IPS-20b (cell line): ENCODE measurements at regions not wholly inside any gene's neighbourhood (a gene's known extent, or its start where the extent isn't known, plus 50 kb on each side); places are given as distances from the start of the nearest gene placed in this dataset.

ENCODE experiments used
- H3K27ac ChIP-seq: one replicate; pipeline ENCODE4 v1.5.1; 2013; ENCODE audit warnings: low read length
- H3K27me3 ChIP-seq: 2 replicates; pipeline ENCODE4 v1.6.1; 2013; ENCODE audit warnings: mild to moderate bottlenecking, low read length, inconsistent platforms; ENCODE audit not compliant: insufficient read depth
- H3K36me3 ChIP-seq: 2 replicates; pipeline ENCODE4 v1.6.1; 2013; ENCODE audit warnings: low read depth, mild to moderate bottlenecking, inconsistent platforms, low read length, moderate library complexity; ENCODE audit not compliant: insufficient read depth
- H3K4me1 ChIP-seq: 2 replicates; pipeline ENCODE4 v1.6.1; 2013; ENCODE audit warnings: mild to moderate bottlenecking, control low read depth, inconsistent platforms, low read length, moderate library complexity; ENCODE audit not compliant: insufficient read depth
- H3K4me3 ChIP-seq: 2 replicates; pipeline ENCODE4 v1.5.1; 2013; ENCODE audit warnings: mild to moderate bottlenecking, low read length, inconsistent platforms
- H3K9ac ChIP-seq: 2 replicates; pipeline ENCODE4 v1.6.1; 2013; ENCODE audit warnings: low read depth, mild to moderate bottlenecking, inconsistent platforms, low read length, moderate library complexity
- H3K9me3 ChIP-seq: 2 replicates; pipeline ENCODE4 v1.6.1; 2013; ENCODE audit warnings: mild to moderate bottlenecking, low read depth, low read length, inconsistent platforms; ENCODE audit not compliant: insufficient read depth

DNA sequence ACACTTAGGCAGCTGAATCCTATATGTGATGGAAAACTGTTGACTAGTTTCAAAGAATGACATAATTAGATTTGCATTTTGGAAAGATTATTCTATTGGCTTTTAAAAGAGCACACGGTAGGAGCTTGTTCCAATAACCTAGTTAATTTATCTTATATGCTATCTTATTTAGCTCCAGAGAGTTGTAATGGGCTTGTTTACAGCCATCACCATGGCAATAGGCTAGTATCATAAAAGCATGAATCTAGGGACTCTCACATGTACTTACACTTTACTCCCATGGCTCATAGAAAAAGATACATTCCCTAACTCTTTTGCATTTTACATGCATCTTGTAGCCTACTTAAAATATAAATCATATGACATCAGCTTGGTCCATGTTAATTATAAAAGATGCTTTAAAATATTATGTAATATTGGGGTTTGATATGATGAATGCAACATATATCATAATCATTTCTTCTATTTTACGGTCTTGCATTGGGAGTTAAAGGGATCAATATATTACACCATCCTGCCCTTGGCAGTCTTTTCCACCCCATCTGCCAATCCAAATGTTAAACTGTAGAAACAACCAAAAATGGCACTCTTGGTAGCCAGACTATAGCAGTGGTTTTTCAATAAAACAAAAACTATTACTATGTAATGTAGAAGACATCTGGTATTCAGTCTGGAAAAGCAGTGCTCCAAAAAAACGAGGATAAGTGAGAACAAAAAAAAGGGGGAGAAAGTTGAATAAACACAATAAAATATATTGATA, 2254.0 kb downstream of the LRRC4C start:
- H3K9me3 ChIP-seq = no peaks in the 10 kb centered on the region
- no peaks in the 10 kb centered on the region for H3K36me3 ChIP-seq
- no peak overlapping the region for H3K27ac ChIP-seq
- no peaks in the 10 kb centered on the region for H3K4me1 ChIP-seq
- H3K4me3 ChIP-seq = no peak overlapping the region
- no peak overlapping the region for H3K9ac ChIP-seq
- no peaks in the 10 kb centered on the region for H3K27me3 ChIP-seq

DNA sequence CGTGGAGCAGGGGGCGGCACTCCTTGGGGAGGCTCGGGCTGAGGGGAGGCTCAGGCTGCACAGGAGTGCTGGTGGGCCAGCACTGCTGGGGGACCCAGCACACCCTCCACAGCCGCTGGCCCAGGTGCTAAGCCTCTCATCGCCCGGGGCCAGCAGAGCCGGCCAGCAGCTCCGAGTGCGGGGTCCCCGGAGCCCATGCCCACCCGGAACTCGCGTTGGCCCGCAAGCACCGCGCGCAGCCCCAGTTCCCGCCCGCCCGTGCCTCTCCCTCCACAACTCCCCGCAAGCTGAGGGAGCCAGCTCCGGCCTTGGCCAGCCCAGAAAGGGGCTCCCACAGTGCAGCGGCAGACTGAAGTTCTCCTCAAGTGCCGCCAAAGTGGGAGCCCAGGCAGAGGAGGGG, 2266.8 kb downstream of the LRRC4C start:
- H3K4me1 ChIP-seq = peaks cover 5% of the 10 kb centered on the region; the same call in 1 of the 2 replicates
- H3K4me3 ChIP-seq = no peak overlapping the region
- no peak overlapping the region for H3K9ac ChIP-seq
- H3K9me3 ChIP-seq = no peaks in the 10 kb centered on the region
- no peak overlapping the region for H3K27ac ChIP-seq
- no peaks in the 10 kb centered on the region for H3K27me3 ChIP-seq
- H3K36me3 ChIP-seq = no peaks in the 10 kb centered on the region

DNA sequence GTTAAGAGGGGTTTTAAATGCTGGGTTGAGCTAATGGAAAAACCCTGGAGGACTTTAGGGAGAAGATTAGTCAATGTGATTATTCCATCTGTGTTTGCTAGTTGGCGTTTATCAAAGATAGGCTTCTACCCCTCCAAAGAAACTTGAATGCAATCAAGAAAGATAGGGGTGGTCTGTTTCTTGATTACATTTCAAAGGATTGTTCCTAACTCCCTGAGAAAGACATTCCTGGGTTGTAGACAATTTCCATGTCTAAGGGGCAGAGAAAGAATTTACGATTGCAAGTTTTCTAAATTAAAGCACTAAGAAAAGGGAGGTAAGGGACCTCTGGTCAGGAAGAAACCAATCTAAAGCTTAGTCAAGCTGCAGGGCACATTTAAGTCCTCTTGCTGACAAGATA, 2268.7 kb downstream of the LRRC4C start:
- H3K9me3 ChIP-seq = no peaks in the 10 kb centered on the region
- H3K36me3 ChIP-seq = no peaks in the 10 kb centered on the region
- no peak overlapping the region for H3K4me3 ChIP-seq
- H3K27me3 ChIP-seq = no peaks in the 10 kb centered on the region
- no peak overlapping the region for H3K9ac ChIP-seq
- H3K27ac ChIP-seq = no peak overlapping the region
- H3K4me1 ChIP-seq = peaks cover 5% of the 10 kb centered on the region; the same call in 1 of the 2 replicates

DNA sequence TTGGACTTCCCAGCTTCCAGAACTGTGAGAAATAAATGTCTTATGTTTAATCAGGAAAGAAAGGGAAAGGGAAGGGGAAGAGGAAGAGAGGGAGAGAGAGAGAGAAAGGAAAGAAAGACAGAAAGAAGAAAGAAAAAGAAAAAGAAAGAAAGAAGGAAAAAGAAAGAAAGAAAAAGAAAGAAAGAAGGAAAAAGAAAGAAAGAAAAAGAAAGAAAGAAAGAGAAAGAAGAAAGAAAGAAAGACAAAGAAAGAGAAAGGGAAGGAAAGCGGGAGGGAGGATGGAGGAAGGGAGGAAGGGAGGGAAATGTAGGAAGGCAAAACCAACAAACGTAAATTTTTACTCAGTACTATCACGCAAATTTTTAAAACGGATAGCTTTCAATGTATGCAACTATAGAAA, 2281.8 kb downstream of the LRRC4C start:
- Histone ChIP-seq H3K27ac (no peak overlapping the region), H3K27me3 (no peaks in the 10 kb centered on the region), H3K4me1 (peaks cover 2% of the 10 kb centered on the region; the same call in 1 of the 2 replicates), H3K9me3 (no peaks in the 10 kb centered on the region), H3K9ac (no peak overlapping the region), H3K36me3 (no peaks in the 10 kb centered on the region), H3K4me3 (no peak overlapping the region)

DNA sequence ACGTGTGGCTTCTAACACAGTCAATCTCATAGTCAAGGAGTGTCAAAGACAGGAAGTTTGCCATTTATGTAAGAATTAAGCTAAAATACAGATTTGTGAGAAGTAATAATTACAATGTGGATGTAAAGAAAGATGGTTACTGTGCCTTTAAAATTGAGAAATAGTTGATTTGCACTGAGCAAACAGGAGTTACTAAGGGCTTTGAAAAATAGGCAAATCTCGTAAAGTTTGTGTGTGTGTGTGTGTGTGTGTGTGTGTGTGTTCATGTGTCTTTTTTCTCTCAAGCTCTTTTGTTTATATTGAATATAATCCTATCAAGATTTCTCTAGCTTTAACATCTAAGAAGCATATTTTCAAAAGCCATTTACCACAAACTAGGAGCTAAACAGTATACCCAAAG, 2284.5 kb downstream of the LRRC4C start:
- no peaks in the 10 kb centered on the region for H3K9me3 ChIP-seq
- H3K4me1 ChIP-seq = no peaks in the 10 kb centered on the region
- H3K27ac ChIP-seq = no peak overlapping the region

DNA sequence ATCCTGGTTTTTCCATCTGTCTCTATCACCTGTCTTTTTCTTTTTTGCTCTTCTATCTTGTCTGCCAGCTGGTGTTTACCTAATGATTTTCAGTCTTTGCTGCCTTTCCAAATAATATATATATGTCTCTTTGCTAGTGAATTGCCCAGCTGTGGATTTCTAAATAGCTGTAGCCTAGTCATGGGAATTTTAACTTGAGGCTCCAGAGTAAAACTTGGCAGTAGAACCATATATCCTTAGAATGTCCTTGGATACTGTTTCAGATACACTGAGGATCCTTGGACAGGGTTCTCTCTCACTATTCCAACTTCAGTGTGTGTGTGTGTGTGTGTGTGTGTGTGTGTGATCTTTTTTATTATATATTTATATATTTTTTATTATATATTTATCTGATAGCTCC, 2285.3 kb downstream of the LRRC4C start:
- H3K27ac ChIP-seq = no peak overlapping the region
- no peak overlapping the region for H3K9ac ChIP-seq
- H3K27me3 ChIP-seq = no peaks in the 10 kb centered on the region
- H3K9me3 ChIP-seq = no peaks in the 10 kb centered on the region
- H3K36me3 ChIP-seq = no peaks in the 10 kb centered on the region
- H3K4me3 ChIP-seq = no peak overlapping the region
- no peaks in the 10 kb centered on the region for H3K4me1 ChIP-seq

More for the DNA sequence above, 2284.5 kb downstream of the LRRC4C start:
- no peaks in the 10 kb centered on the region for H3K36me3 ChIP-seq
- no peak overlapping the region for H3K4me3 ChIP-seq
- no peak overlapping the region for H3K9ac ChIP-seq
- no peaks in the 10 kb centered on the region for H3K27me3 ChIP-seq

DNA sequence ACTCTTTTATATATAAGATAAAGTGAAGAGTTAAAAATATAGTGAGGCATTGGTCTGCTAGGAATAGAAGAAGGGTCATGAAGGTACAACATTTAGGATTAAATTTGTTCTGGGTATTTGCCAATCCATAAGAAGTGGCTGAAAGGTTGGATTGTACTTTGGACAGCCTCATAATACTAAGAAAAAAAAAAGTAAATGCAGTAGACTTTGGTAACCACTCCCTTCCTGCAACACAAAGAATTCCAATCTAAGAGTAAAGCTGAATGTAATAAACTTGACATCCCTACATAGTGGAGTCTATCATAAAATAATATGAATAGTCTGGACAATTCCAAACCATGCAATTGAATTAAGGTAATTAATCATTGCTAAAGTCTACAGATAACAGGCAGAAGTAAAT, 2294.4 kb downstream of the LRRC4C start:
- Histone ChIP-seq H3K9ac (no peak overlapping the region), H3K36me3 (no peaks in the 10 kb centered on the region), H3K27me3 (no peaks in the 10 kb centered on the region), H3K4me1 (no peaks in the 10 kb centered on the region), H3K27ac (no peak overlapping the region), H3K9me3 (no peaks in the 10 kb centered on the region), H3K4me3 (no peak overlapping the region)

DNA sequence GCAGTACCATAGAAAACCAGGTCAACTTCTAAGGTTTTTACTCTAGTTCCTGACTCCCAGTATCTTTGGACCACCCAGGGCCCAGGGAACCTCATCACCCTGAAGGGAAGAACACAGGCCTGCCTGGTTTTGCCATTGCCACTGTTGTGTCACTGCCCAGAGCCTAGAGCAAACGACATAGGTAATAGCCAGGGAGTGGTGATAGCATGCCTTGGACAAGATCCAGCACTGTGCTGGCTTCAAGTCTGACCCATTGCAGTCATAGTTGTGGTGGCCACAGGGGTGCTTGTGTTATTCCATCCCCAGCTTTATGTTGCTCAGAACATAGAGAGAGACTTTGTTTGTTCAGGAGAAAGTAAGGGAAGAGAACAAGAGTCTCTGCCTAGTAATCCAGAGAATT, 2310.2 kb downstream of the LRRC4C start:
- Histone ChIP-seq H3K9me3 (no peaks in the 10 kb centered on the region), H3K9ac (no peak overlapping the region), H3K36me3 (no peaks in the 10 kb centered on the region), H3K4me1 (no peaks in the 10 kb centered on the region), H3K27me3 (no peaks in the 10 kb centered on the region), H3K27ac (no peak overlapping the region), H3K4me3 (no peak overlapping the region)

DNA sequence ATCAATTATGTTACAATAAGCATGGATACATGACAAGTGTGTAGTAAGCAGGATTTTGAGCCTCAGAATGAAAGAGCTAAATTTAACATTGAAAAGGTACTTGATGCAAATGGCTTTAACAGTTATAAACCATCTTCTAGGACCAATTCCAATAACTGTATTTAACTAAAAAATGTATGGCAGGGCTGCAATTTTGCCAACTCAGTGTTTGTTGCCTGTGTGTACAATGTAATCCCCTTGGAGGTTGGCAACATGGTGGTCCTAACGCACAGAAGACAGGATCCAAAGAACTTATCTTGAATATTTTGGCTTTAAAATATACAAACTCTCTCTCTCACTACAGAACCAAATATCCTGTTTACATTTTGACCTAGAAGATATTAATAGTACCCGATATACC, 2314.1 kb downstream of the LRRC4C start:
- Histone ChIP-seq H3K4me1 (no peaks in the 10 kb centered on the region), H3K27ac (no peak overlapping the region), H3K9me3 (no peaks in the 10 kb centered on the region), H3K36me3 (no peaks in the 10 kb centered on the region), H3K27me3 (no peaks in the 10 kb centered on the region), H3K4me3 (no peak overlapping the region), H3K9ac (no peak overlapping the region)

DNA sequence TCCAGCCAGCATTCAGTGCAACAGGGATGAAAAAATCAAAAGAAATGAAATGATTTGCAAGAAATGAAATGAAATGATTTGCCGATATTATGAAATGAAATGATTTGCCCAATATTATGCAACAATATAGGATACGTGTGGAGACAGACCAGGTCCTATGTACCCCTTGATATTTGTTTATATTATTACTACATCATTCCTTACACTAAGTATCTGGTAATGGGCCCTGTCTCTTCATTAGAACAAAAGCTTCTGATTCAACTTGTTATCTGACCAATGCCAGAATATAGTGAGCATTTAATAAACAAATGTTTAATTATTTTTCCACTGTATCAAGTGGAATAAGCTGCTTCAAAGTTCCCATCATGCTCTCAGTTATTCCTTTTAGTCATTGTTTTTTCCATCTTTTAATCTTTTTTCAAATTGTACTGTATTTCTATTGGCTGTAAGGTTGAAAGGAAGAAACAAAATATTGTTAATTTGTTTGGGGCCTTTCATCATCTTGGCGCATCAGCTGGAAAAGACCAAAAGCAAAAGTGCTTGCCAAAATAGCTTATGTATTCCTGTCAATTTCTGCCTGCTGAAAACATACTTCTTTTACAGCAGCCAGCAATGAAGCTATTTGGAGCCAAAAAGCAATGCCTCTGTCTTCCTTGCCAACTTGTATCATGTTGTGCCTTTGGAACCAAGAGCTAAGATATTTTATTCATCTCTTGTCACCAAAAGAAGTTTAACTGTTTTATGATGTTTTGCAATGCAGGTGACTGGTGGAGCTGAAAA, 2314.9 kb downstream of the LRRC4C start:
- Histone ChIP-seq H3K4me3 (no peak overlapping the region), H3K27ac (no peak overlapping the region), H3K9ac (no peak overlapping the region), H3K9me3 (no peaks in the 10 kb centered on the region), H3K27me3 (no peaks in the 10 kb centered on the region), H3K36me3 (no peaks in the 10 kb centered on the region), H3K4me1 (no peaks in the 10 kb centered on the region)

DNA sequence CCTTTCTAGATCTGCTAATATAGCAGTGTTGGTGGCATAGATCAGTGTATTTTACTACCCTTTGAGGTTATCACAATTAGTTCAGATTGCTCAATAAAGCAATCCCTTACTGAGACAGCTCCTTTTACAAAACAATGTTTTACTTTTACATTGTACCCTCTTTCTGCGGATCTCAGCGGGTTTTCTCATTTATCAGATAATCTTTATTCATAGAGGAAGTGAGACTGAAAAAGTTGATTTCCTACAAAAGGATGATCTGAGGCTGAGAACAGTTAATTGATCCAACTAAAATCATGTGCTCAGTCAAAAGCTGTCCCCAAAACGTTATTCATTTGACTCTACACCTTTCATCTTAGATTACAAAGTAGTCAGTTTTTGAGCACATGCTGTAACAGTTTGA, 2319.9 kb downstream of the LRRC4C start:
- H3K36me3 ChIP-seq = no peaks in the 10 kb centered on the region

DNA sequence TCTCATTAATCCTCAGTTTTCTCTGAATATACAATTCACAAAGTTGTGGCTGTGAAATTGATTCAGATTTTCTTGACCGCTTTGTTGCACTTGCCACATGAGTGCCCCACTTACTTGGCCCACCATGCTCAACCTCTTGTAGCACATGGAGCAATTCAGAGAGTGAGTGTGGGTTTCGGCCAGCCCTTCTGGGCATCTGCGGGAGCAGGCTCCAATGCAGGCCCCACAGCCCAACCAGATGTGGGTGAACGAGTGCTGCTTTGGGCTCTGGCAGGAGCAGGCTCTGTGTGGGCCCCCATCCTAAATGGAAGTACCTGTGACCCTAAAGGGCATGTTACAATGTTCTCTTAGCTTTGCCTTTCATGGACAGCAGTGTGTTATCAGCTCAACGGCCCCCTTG, 2338.6 kb downstream of the LRRC4C start:
- Histone ChIP-seq H3K9me3 (no peaks in the 10 kb centered on the region; the same call in 1 of the 2 replicates), H3K9ac (no peak overlapping the region), H3K4me3 (no peak overlapping the region), H3K36me3 (no peaks in the 10 kb centered on the region), H3K27me3 (no peaks in the 10 kb centered on the region), H3K27ac (no peak overlapping the region), H3K4me1 (no peaks in the 10 kb centered on the region)

More for the DNA sequence above, 2319.9 kb downstream of the LRRC4C start:
- Histone ChIP-seq H3K9ac (no peak overlapping the region), H3K27me3 (no peaks in the 10 kb centered on the region), H3K4me3 (no peak overlapping the region), H3K4me1 (no peaks in the 10 kb centered on the region), H3K27ac (no peak overlapping the region), H3K9me3 (no peaks in the 10 kb centered on the region)
